ENCODE measurements at regions not wholly inside any gene's neighbourhood (a gene's known extent, or its start where the extent isn't known, plus 50 kb on each side); places are given as distances from the start of the nearest gene placed in this dataset.

DNA sequence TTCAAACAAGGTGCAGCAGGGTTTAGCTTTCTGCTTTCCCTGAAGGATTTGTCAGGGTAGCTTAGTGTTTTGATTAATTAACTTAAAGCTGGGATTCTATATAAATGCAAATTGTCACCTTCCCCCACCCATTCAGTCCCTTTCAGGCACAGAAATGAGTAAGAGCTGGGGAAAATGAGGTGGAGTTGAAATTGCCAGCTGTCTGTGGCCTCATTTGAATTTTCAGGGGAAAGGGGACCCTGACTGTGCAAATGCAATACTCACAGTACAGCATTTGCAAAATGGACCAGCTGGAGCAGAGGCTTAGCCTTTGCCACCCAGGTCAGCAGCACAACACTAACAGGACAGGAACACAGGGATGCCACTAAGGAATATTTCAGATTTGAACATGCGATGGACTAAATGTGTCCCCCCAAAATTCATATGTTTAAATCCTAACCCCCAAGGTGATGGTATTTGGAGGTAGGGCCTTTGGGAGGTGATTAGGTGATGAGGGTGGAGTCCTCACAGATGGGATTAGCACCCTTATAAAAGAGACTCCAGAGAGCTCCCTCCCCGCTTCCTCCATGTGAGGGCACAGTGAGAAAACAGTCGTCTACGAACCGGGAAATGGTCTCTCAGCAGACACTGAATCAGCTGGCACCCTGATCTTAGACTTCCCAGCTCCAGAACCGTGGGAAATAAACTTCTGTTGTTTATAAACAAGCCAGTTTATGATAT is 59.5 kb upstream of the CYSLTR2 start:
- 81% methylated on average over 6 of the region's 6 CpGs for WGBS (ENCODE audit: insufficient coverage, insufficient replicate concordance, low lambda C conversion rate, missing lambda C conversion rate)
- no peak for FAIRE-seq
- no peak for ATAC-seq
- Histone ChIP-seq H3K27me3 (replicated peaks in 1 of 2; ENCODE audit: control insufficient read depth in 2 of 2, insufficient read depth in 2 of 2, low read length in 1 of 2) (no peaks in the 10 kb centered on the region; a peak in 1 of 4 replicates), H3K9me3 (replicated peaks; ENCODE audit: control insufficient read depth, insufficient read depth, low read length) (peaks cover 2% of the 10 kb centered on the region; the same call in 1 of the 3 replicates), H3K27ac (ENCODE audit: control insufficient read depth, insufficient read depth) (no peak overlapping the region), H3K4me3 (no peak overlapping the region), H3K4me1 (ENCODE audit: control insufficient read depth, insufficient read depth, low read length) (peaks cover 19% of the 10 kb centered on the region), H3K36me3 (ENCODE audit: control insufficient read depth in 2 of 2, insufficient read depth in 2 of 2, low read length in 1 of 2) (no peaks in the 10 kb centered on the region), H2AFZ (ENCODE audit: control insufficient read depth, low read depth, low read length) (0 out of 2 replicates have a peak overlapping the region, but pooled peaks have one; percentile 11), H4K20me1 (ENCODE audit: control insufficient read depth, insufficient read depth) (no peaks in the 10 kb centered on the region), H3K79me2 (ENCODE audit: control insufficient read depth, insufficient read depth, low read length) (no peaks in the 10 kb centered on the region), H3K9ac (ENCODE audit: control insufficient read depth, insufficient read depth, low read length) (no peak overlapping the region), H3K4me2 (ENCODE audit: control insufficient read depth, insufficient read depth) (no peak overlapping the region)
- ChIA-PET POLR2A (no interaction called here), RAD21 (ENCODE audit: unreplicated experiment) (interaction anchor here (2.1 to 4.4 kb wide), 2 partner anchors 14 to 174 kb away, joined by 6 to 19 read pairs; no protein-coding TSS in a partner anchor), SMC1A (ENCODE audit: uncharacterized antibody, unreplicated experiment) (interaction anchor here (1.0 to 6.2 kb wide), 4 partner anchors 13 to 193 kb away, joined by 4 to 46 read pairs (median 4); no protein-coding TSS in a partner anchor), CTCF (interaction anchor here (1.2 to 9.9 kb wide), 5 partner anchors 14 to 261 kb away, joined by 3 to 98 read pairs (median 9); no protein-coding TSS in a partner anchor)
- no TSS peak for BruUV-seq (replicated peaks)
- TF ChIP-seq SPI1 (IDR thresholded peaks at IDR 0.05; ENCODE audit: borderline replicate concordance, insufficient read depth, low read depth, low read length) (no peak), TCF3 (IDR thresholded peaks at IDR 0.05; ENCODE audit: borderline replicate concordance, insufficient read depth, low read depth, low read length) (0 out of 2 replicates have a peak, but pooled peaks have one; percentile 47)
- in situ Hi-C loops (cut with MboI) (no loop called here), intact Hi-C loops (cut with micrococcal nuclease; ENCODE audit: unreplicated experiment) (no loop called here)
- no peak for DNase-seq (ENCODE audit: low read depth, low spot score)
